ENCODE measurements at regions not wholly inside any gene's neighbourhood (a gene's known extent, or its start where the extent isn't known, plus 50 kb on each side); places are given as distances from the start of the nearest gene placed in this dataset.

DNA sequence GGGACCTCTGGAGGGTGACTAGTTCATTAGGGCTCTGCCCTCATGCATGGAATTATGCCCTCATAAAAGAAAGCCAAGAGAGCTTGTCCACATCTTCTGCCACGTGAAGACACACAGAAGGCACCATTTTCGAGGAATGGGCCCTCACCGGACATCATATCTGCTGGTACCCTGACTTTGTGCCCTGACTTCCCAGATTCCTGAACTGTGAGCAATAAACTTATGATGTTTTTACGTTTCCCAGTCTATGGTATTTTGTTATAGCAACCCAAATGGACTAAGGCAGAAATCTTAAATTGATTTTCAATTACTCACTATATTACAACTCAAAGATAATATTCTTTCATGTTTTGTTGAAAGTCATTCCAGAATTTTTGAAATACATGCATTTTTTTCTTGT, 163.8 kb upstream of the PAPPA start:
- Mint-ChIP-seq H3K4me1 (no peaks in the 10 kb centered on the region), H3K27ac (no peak overlapping the region), H3K9me3 (peaks cover 2% of the 10 kb centered on the region), H3K27me3 (no peaks in the 10 kb centered on the region), H3K36me3 (ENCODE audit: low read depth) (no peaks in the 10 kb centered on the region), H3K4me3 (no peak overlapping the region)
- DNase-seq (no peak), ATAC-seq (no peak)

DNA sequence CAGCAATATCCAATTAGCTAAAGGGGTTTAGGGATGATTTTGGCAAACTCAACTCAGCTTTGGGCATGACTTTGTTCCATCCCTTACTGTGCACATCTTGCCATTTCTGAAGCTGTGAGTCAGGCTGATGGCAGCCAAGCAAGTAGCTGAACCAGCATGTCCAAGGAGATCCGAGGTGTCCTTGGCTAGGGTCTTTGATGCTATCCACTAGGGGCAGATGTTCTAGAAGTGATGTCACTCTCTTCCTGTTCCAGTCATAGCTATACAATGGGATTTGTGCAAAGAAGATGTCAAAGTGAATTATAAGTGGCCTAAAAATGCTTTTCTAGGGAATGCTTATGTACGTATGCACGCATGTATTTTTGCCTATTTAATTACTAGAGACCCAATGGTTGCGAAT, 160.8 kb upstream of the PAPPA start:
- H3K4me3 Mint-ChIP-seq = no peak overlapping the region
- DNase-seq (no peak), ATAC-seq (no peak)
- H3K4me1 Mint-ChIP-seq = no peaks in the 10 kb centered on the region
- no peaks in the 10 kb centered on the region for H3K9me3 Mint-ChIP-seq
- no peaks in the 10 kb centered on the region for H3K27me3 Mint-ChIP-seq
- H3K27ac Mint-ChIP-seq = no peak overlapping the region
- no peaks in the 10 kb centered on the region for H3K36me3 Mint-ChIP-seq (ENCODE audit: low read depth)

DNA sequence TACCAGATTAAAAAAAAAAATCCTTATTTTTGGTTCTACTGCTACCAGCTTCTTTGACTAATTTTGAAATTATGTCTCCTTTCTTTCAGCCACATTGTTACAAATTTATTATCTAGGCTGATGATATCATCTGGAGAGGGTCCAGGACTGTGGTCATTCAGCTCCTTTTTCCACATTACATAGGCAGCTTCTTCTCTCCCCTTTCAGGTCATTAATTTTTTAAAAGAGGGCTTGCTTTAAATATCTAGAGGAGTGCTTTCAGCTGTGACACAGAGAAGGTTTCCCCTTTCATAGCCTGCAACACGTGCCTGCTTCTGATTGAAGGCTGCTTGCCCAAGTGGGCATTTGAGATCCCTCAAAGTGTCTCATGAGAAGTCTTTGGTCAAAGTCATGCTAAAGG, 155.7 kb upstream of the PAPPA start:
- no peaks in the 10 kb centered on the region for H3K27me3 Mint-ChIP-seq
- H3K9me3 Mint-ChIP-seq = peaks cover 4% of the 10 kb centered on the region
- no peak for DNase-seq
- H3K27ac Mint-ChIP-seq = no peak overlapping the region
- no peaks in the 10 kb centered on the region for H3K4me1 Mint-ChIP-seq
- ATAC-seq = no peak
- H3K36me3 Mint-ChIP-seq (ENCODE audit: low read depth) = no peaks in the 10 kb centered on the region
- H3K4me3 Mint-ChIP-seq = no peak overlapping the region

DNA sequence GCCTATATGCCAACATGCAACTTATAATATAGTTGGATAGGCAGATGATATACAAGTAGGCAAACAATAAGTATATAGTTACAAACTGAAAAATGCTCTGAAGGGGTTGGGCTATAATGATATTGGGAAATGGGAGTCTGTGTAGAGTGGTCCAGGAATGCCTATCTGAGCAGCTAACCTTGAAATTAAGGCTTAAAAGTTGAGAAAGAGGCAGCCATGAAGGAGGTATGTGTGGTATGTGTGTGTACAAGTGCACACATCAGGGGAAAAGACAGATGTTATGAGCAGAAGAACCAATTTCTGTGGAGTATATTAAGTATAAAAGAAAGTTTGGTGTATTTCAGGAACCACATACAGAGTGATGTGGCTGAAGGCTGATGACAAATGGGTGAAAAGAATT, 154.9 kb upstream of the PAPPA start:
- Mint-ChIP-seq H3K27me3 (no peaks in the 10 kb centered on the region), H3K36me3 (ENCODE audit: low read depth) (no peaks in the 10 kb centered on the region), H3K9me3 (peaks cover 4% of the 10 kb centered on the region), H3K4me1 (no peaks in the 10 kb centered on the region), H3K4me3 (no peak overlapping the region), H3K27ac (no peak overlapping the region)
- ATAC-seq (no peak), DNase-seq (no peak)

DNA sequence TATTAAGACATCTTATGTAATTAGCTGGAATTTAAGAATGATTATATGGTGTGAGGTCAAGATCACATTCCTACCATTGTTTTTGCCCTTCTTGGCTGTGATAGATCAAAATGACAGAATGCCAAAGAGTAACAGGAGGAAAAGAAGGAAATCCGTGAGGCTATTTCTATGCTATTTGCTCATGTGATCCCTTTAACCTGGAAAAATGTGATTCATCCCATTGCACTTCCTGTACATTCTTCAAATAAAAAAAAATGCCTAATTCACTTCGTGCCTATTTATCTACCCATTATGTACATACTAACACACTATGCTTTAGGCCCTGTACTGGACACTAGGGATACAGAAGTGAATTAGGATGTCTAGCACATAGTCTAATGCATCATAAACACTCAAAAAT, 154.1 kb upstream of the PAPPA start:
- no peak for DNase-seq
- H3K36me3 Mint-ChIP-seq (ENCODE audit: low read depth) = no peaks in the 10 kb centered on the region
- no peak overlapping the region for H3K4me3 Mint-ChIP-seq
- H3K27me3 Mint-ChIP-seq = no peaks in the 10 kb centered on the region
- ATAC-seq = no peak
- no peak overlapping the region for H3K27ac Mint-ChIP-seq
- H3K9me3 Mint-ChIP-seq = peaks cover 4% of the 10 kb centered on the region
- H3K4me1 Mint-ChIP-seq = no peaks in the 10 kb centered on the region

DNA sequence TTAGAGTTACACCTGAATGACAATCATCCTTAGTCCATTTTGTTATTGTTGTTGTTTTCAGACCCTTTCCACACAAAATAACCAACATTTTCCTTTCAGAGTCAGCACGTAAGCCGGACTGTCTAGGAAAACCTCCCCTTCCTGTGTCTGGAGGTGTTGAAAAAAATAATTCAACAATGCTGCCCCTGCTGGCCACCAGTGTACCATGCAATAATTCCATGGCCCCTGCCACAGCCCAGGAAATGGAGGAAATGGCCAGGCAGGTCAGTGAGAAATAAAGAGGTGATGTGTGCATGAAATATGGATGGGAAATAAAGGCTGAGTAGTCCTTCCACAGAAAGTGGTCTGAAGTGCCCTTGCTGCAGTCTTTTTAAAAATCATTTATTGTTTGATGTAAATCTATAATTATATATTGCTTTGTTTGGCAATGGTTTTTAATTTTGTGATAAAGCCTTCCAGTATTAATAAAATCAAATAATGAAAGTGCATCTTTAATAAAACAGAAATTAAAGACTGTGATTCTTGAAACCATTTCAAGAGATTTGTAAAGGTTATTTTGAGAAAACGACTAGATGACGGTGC, 152.8 kb upstream of the PAPPA start:
- H3K9me3 Mint-ChIP-seq = peaks cover 4% of the 10 kb centered on the region
- H3K27ac Mint-ChIP-seq = no peak overlapping the region
- ATAC-seq (no peak), DNase-seq (peak; percentile 3)
- no peaks in the 10 kb centered on the region for H3K4me1 Mint-ChIP-seq
- no peaks in the 10 kb centered on the region for H3K27me3 Mint-ChIP-seq
- no peak overlapping the region for H3K4me3 Mint-ChIP-seq
- no peaks in the 10 kb centered on the region for H3K36me3 Mint-ChIP-seq (ENCODE audit: low read depth)

DNA sequence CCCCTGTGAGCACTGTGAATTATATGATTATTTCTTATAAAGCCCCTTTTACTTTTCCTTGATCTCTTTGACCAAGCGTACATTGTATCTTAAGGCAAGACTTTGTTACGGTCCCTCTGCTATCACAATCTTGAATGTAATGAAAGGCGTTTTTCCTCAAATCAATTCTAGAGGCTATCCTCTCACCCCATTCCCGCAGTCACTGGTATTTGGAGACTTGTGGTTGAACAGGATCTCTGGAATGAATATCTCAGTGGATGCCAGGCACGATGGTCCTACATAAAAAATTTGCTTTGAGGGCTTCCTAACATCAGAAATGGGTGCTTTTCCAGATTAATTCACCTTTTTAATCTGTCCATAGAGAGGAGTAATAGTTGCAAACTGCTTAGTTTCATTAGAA, 151.4 kb upstream of the PAPPA start:
- DNase-seq (no peak), ATAC-seq (no peak)
- no peaks in the 10 kb centered on the region for H3K36me3 Mint-ChIP-seq (ENCODE audit: low read depth)
- no peak overlapping the region for H3K27ac Mint-ChIP-seq
- H3K4me3 Mint-ChIP-seq = no peak overlapping the region
- no peaks in the 10 kb centered on the region for H3K27me3 Mint-ChIP-seq
- H3K4me1 Mint-ChIP-seq = no peaks in the 10 kb centered on the region
- H3K9me3 Mint-ChIP-seq = peaks cover 4% of the 10 kb centered on the region

DNA sequence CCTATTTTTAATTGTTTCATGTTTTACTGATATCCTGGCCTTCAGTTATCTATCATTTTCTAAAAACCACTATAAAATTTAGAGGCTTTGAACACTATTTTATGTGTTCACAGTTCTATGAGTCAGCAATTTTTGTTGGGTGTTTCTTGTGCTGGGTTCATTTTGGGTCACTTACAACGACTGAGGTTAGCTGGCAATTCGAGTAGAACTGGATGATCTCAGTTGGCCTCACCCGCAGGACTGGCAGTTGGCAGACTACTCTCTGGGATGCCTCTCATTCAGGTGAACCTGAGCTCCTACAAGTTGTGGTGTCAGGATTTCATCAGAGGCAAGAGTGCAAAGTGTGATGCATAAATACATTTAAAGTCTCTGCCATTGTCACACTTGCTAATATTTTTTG, 151.0 kb upstream of the PAPPA start:
- no peak for ATAC-seq
- Mint-ChIP-seq H3K9me3 (peaks cover 4% of the 10 kb centered on the region), H3K27ac (no peak overlapping the region), H3K27me3 (no peaks in the 10 kb centered on the region), H3K36me3 (ENCODE audit: low read depth) (no peaks in the 10 kb centered on the region), H3K4me1 (no peaks in the 10 kb centered on the region), H3K4me3 (no peak overlapping the region)
- DNase-seq = no peak

DNA sequence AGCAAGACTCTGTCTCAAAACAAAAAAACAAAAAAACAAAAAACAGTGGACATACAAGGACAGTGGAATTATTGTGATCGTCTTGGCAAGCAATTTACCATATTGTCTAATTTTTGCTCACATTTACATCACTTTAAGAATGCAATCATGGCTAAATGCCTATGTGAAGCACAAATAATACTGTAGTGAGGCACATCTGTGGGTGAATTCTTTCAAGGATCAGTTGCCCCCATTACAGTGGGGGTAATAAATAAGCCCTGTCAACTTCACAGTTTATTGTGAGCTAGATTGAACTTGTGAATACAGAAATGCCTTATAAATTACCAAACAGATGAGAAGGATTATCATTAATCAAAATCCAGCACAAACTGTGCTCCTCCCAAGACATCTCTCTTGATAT, 150.2 kb upstream of the PAPPA start:
- no peaks in the 10 kb centered on the region for H3K4me1 Mint-ChIP-seq
- no peak for ATAC-seq
- no peak for DNase-seq

DNA sequence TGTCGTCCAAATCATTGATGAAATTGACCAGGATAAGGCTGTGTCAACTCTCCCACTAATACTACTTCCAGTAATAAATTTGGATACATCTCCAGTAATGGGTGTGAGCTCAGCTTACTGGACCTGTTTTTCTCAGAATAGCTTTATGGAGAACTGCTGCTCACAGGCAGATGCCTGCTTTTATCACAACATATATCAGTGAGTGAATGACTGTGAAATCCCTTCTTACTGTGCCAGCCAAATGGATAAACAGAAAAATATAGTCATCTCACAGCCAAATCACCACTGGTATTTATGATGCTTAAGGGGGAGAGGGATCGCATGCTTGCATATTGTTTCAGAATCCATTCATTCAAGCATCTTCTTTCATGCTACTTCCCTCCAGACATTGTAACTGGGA, 148.4 kb upstream of the PAPPA start:
- Mint-ChIP-seq H3K4me3 (no peak overlapping the region), H3K27me3 (no peaks in the 10 kb centered on the region), H3K36me3 (ENCODE audit: low read depth) (no peaks in the 10 kb centered on the region), H3K27ac (no peak overlapping the region), H3K4me1 (no peaks in the 10 kb centered on the region), H3K9me3 (peaks cover 4% of the 10 kb centered on the region)
- DNase-seq = no peak
- no peak for ATAC-seq

More for the DNA sequence above, 150.2 kb upstream of the PAPPA start:
- no peaks in the 10 kb centered on the region for H3K27me3 Mint-ChIP-seq
- peaks cover 4% of the 10 kb centered on the region for H3K9me3 Mint-ChIP-seq
- no peak overlapping the region for H3K27ac Mint-ChIP-seq
- no peak overlapping the region for H3K4me3 Mint-ChIP-seq
- H3K36me3 Mint-ChIP-seq (ENCODE audit: low read depth) = no peaks in the 10 kb centered on the region

DNA sequence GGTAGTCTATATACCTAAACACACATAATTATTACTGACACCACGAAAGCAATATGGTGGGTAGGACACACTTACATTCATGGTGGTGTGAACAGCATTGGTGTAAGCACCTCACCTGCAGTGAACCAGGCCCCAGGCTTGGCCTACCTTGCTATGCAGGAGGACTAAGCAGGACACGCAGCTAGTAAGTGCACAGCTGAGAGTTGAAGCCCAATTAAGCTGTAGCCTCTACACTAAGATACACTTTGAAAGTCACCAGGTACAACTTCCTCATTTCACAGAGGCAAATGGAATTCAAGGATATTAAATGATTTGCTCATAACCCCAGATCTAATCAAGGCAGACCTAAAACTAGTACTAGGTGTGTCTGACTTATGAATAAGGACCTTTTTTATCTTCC, 145.8 kb upstream of the PAPPA start:
- H3K4me3 Mint-ChIP-seq = no peak overlapping the region
- DNase-seq = no peak
- H3K27me3 Mint-ChIP-seq = no peaks in the 10 kb centered on the region
- no peaks in the 10 kb centered on the region for H3K4me1 Mint-ChIP-seq
- H3K27ac Mint-ChIP-seq = no peak overlapping the region
- no peaks in the 10 kb centered on the region for H3K9me3 Mint-ChIP-seq
- ATAC-seq = no peak
- H3K36me3 Mint-ChIP-seq (ENCODE audit: low read depth) = no peaks in the 10 kb centered on the region

DNA sequence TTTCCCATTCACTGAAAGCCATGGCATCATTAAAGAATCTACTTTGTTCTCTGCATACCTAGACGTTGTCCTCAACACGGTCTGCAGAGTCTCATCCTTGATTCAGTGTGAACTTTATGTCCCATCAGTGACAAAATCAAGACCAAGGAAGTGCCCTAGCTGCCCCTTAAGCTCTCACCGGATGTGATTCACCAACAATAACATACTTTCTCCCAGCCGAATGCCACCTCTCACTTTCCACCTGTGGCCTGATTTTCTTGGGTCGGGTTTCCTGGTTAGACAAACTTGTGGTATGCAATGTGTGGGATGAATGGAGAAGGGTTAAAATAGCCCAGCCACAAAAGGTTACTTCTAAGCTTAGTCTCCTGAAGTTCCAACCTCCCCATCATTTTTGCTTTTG, 145.3 kb upstream of the PAPPA start:
- no peak for DNase-seq
- no peak for ATAC-seq
- no peaks in the 10 kb centered on the region for H3K36me3 Mint-ChIP-seq (ENCODE audit: low read depth)
- H3K27me3 Mint-ChIP-seq = no peaks in the 10 kb centered on the region
- no peaks in the 10 kb centered on the region for H3K9me3 Mint-ChIP-seq
- H3K27ac Mint-ChIP-seq = no peak overlapping the region
- H3K4me1 Mint-ChIP-seq = no peaks in the 10 kb centered on the region
- no peak overlapping the region for H3K4me3 Mint-ChIP-seq

DNA sequence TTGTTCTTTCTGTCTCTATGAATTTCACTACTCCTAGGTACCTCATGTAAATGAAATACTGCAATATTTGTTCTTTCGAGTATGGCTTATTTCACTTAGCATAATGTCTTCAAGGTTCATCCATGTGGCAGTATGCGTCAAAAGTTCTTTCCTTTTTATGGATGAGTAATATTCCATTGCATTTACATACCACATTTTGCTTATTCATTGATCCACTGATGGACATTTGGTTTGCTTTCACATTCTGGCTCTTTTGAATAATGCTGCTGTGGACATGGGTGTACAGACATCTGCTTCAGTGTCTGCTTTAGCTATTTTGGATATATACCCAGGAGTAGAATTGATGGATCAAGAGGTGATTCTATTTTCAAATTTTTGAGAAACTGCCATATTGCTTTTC, 144.2 kb upstream of the PAPPA start:
- no peak overlapping the region for H3K27ac Mint-ChIP-seq
- H3K36me3 Mint-ChIP-seq (ENCODE audit: low read depth) = no peaks in the 10 kb centered on the region
- DNase-seq (no peak), ATAC-seq (no peak)
- H3K9me3 Mint-ChIP-seq = no peaks in the 10 kb centered on the region
- H3K4me1 Mint-ChIP-seq = no peaks in the 10 kb centered on the region
- H3K4me3 Mint-ChIP-seq = no peak overlapping the region
- H3K27me3 Mint-ChIP-seq = no peaks in the 10 kb centered on the region

DNA sequence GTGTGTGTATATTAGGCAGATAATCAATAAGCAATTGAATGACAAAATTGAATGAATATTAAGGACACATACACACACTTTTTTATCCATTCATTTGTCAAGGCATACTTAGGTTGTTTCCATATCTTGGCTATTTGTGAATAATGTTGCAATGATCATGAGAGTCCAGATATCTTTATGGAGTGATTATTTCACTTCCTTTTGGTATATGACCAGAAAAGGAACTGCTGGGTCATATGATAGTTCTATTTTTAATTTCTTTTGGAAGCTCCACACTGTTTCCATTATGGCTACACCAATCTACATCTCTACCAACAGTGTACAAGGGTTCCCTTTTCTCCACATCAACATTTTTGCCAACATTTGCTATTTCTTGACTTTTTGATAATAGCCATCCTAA, 137.7 kb upstream of the PAPPA start:
- H3K36me3 Mint-ChIP-seq (ENCODE audit: low read depth) = no peaks in the 10 kb centered on the region
- ATAC-seq (no peak), DNase-seq (no peak)
- no peak overlapping the region for H3K27ac Mint-ChIP-seq
- H3K4me1 Mint-ChIP-seq = no peaks in the 10 kb centered on the region
- no peak overlapping the region for H3K4me3 Mint-ChIP-seq
- peaks cover 15% of the 10 kb centered on the region for H3K9me3 Mint-ChIP-seq
- H3K27me3 Mint-ChIP-seq = peaks cover 4% of the 10 kb centered on the region

DNA sequence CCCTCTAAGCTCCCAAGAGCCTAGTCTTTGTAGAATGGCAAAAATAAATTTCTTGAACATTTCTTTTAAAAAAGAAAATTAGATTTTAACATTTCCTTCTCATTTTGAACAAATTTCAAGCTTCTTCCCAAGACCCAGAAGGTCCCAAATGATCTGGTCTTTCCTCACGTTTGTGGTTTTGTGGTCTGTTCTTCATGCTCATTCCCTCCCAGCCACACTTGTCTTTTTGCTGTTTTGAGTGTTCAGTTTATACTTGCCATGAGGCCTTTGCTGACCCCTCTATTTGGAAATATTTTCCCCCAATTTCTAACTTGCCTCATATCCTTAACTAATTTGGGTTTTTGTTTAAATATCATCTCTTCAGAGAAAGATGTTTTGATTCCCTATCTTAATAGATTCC, 133.4 kb upstream of the PAPPA start:
- Mint-ChIP-seq H3K4me1 (no peaks in the 10 kb centered on the region), H3K36me3 (ENCODE audit: low read depth) (peaks cover 1% of the 10 kb centered on the region), H3K4me3 (no peak overlapping the region), H3K27ac (no peak overlapping the region), H3K9me3 (peaks cover 16% of the 10 kb centered on the region), H3K27me3 (peaks cover 4% of the 10 kb centered on the region)
- ATAC-seq (no peak), DNase-seq (no peak)

DNA sequence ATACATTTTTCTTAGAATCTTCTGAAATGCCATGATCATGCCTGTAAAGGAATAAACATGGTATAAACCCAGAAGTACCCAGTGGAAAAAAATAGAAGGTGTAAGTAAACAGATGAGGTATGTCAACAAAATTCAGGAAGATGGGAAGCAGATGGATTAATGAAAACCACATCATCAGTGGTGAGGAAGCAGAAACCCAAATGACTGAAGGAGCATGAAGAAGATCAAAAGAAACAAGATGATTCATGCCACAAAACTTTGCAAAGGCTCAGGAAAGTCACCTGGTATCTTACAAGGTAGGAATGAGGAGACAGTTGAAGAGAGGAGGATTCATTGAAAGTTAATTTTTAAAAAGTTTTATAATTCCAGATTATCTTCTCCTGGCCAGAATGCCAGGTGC, 132.8 kb upstream of the PAPPA start:
- Mint-ChIP-seq H3K4me1 (no peaks in the 10 kb centered on the region), H3K27me3 (peaks cover 4% of the 10 kb centered on the region), H3K27ac (no peak overlapping the region), H3K4me3 (no peak overlapping the region), H3K9me3 (peaks cover 16% of the 10 kb centered on the region), H3K36me3 (ENCODE audit: low read depth) (peaks cover 1% of the 10 kb centered on the region)
- ATAC-seq (no peak), DNase-seq (no peak)
